IMR-90 (cell line): ENCODE measurements at regions not wholly inside any gene's neighbourhood (a gene's known extent, or its start where the extent isn't known, plus 50 kb on each side); places are given as distances from the start of the nearest gene placed in this dataset.

Source experiments
- ATAC-seq: fragments of 200-7000 bp; cut with Tn5 transposase; 2 replicates; pipeline ENCODE4 v1.9.1; 2020; ENCODE audit warnings: low read depth, mild to moderate bottlenecking, moderate library complexity
- BruUV-seq: library from RNA; stranded (reverse); fragments of 400-500 nt; replicated peaks from 2 replicates; lab custom pipeline; 2021; lab: Mats Ljungman, UMichigan
- CTCF ChIA-PET: fragments of 300-600 bp; formaldehyde crosslinking; extraction: SDS; loops from one replicate; lab custom pipeline; 2021; ENCODE audit warnings: antibody characterized with exemption; lab: Yijun Ruan, JAX
- POLR2A ChIA-PET: fragments of 300-600 bp; sonication (Branson Sonifier 250); formaldehyde crosslinking; loops from one replicate; lab custom pipeline; 2022; ENCODE audit warnings: antibody characterized with exemption; ENCODE audit not compliant: unreplicated experiment; lab: Charles Lee
- DNase-seq: peaks from one replicate; pipeline ENCODE4 v3.0.0; 2013
- H2AFZ ChIP-seq: replicated peaks from 2 replicates; pipeline ENCODE3; 2013; ENCODE audit warnings: low read length, mild to moderate bottlenecking; ENCODE audit not compliant: poor library complexity
- H2AK5ac ChIP-seq: 2 replicates; pipeline ENCODE4 v1.6.1; 2013; ENCODE audit warnings: low read depth, low read length, inconsistent platforms
- H2AK9ac ChIP-seq: replicated peaks from 2 replicates; pipeline ENCODE3; 2013; ENCODE audit warnings: mild to moderate bottlenecking, low read depth, low read length, moderate library complexity; ENCODE audit not compliant: poor library complexity
- H2BK120ac ChIP-seq: 2 replicates; pipeline ENCODE4 v1.6.1; 2013; ENCODE audit warnings: low read depth, low read length, inconsistent platforms
- H2BK15ac ChIP-seq: 3 replicates; pipeline ENCODE4 v1.6.1; 2013; ENCODE audit warnings: low read depth, low read length, inconsistent platforms
- H2BK20ac ChIP-seq: 2 replicates; pipeline ENCODE4 v1.6.1; 2013; ENCODE audit warnings: low read depth, mild to moderate bottlenecking, inconsistent platforms, low read length, moderate library complexity
- H2BK5ac ChIP-seq: 2 replicates; pipeline ENCODE4 v1.6.1; 2013; ENCODE audit warnings: mild to moderate bottlenecking, low read depth, low read length, inconsistent platforms; ENCODE audit not compliant: poor library complexity, severe bottlenecking
- H3K14ac ChIP-seq: replicated peaks from 2 replicates; pipeline ENCODE4 v1.6.1; 2013; ENCODE audit warnings: low read depth, low read length, inconsistent platforms
- H3K18ac ChIP-seq: 2 replicates; pipeline ENCODE4 v1.6.1; 2013; ENCODE audit warnings: low read depth, low read length, control low read depth
- H3K23ac ChIP-seq: 2 replicates; pipeline ENCODE4 v1.6.1; 2013; ENCODE audit warnings: low read depth, low read length, inconsistent platforms
- H3K27ac ChIP-seq: 2 replicates; pipeline ENCODE4 v1.5.1; 2013; ENCODE audit warnings: mild to moderate bottlenecking, control low read depth, low read length; ENCODE audit not compliant: insufficient read depth
- H3K27me3 ChIP-seq: 2 replicates; pipeline ENCODE4 v1.6.1; 2013; ENCODE audit warnings: low read length; ENCODE audit not compliant: control insufficient read depth, insufficient read depth
- H3K36me3 ChIP-seq: 2 replicates; pipeline ENCODE4 v1.6.1; 2013; ENCODE audit warnings: low read length, mixed read lengths; ENCODE audit not compliant: control insufficient read depth, insufficient read depth
- H3K4ac ChIP-seq: 2 replicates; pipeline ENCODE4 v1.6.1; 2013; ENCODE audit warnings: low read depth, low read length, inconsistent platforms
- H3K4me1 ChIP-seq: 2 replicates; pipeline ENCODE4 v1.6.1; 2013; ENCODE audit warnings: low read length, mixed read lengths; ENCODE audit not compliant: control insufficient read depth, insufficient read depth
- H3K4me2 ChIP-seq: 2 replicates; pipeline ENCODE4 v1.6.1; 2013; ENCODE audit warnings: low read depth, mild to moderate bottlenecking, control low read depth, low read length, moderate library complexity
- H3K4me3 ChIP-seq: 2 replicates; pipeline ENCODE4 v1.5.1; 2013; ENCODE audit warnings: low read depth, mild to moderate bottlenecking, control low read depth, low read length, moderate library complexity; ENCODE audit not compliant: insufficient read depth
- H3K56ac ChIP-seq: 2 replicates; pipeline ENCODE4 v1.6.1; 2013; ENCODE audit warnings: low read length, inconsistent platforms; ENCODE audit not compliant: insufficient read depth; ENCODE audit errors: extremely low read depth
- H3K79me1 ChIP-seq, 2 experiments: 2 replicates each; pipeline ENCODE4 v1.6.1; 2013; ENCODE audit warnings: low read length in 2 of 2, inconsistent platforms in 1 of 2, low read depth in 1 of 2
- H3K9ac ChIP-seq: 2 replicates; pipeline ENCODE4 v1.6.1; 2013; ENCODE audit warnings: low read depth, low read length, control low read depth
- H3K9me1 ChIP-seq: 2 replicates; pipeline ENCODE4 v1.6.1; 2013; ENCODE audit warnings: low read length, inconsistent platforms; ENCODE audit not compliant: insufficient read depth
- H3K9me3 ChIP-seq: 2 replicates; pipeline ENCODE4 v1.6.1; 2013; ENCODE audit warnings: low read length; ENCODE audit not compliant: control insufficient read depth, insufficient read depth
- H4K20me1 ChIP-seq: 2 replicates; pipeline ENCODE4 v1.6.1; 2013; ENCODE audit warnings: low read length, inconsistent platforms; ENCODE audit not compliant: insufficient read depth
- H4K5ac ChIP-seq: 2 replicates; pipeline ENCODE4 v1.6.1; 2013; ENCODE audit warnings: mild to moderate bottlenecking, low read depth, low read length, control low read depth
- H4K8ac ChIP-seq, 2 experiments: 2 replicates each; pipeline ENCODE4 v1.6.1; 2013; ENCODE audit warnings: low read depth in 2 of 2, low read length in 2 of 2, control low read depth in 1 of 2, inconsistent platforms in 1 of 2
- H4K91ac ChIP-seq: 2 replicates; pipeline ENCODE4 v1.6.1; 2013; ENCODE audit warnings: low read depth, low read length, inconsistent platforms; ENCODE audit not compliant: insufficient read depth
- CHD1 ChIP-seq: IDR thresholded peaks from 2 replicates; pipeline ENCODE4 v1.6.1; 2012; ENCODE audit warnings: low read depth, low read length, improper control_type of control experiment
- CTCF ChIP-seq: conservative IDR thresholded peaks from 2 replicates; pipeline ENCODE4 v1.5.1; 2012; ENCODE audit warnings: mild to moderate bottlenecking, low read depth, low read length, improper control_type of control experiment
- WGBS, 2 experiments: methylation state at CpG; one replicate each; pipeline versions ENCODE4 v1.1.5 to v1.1.7; 2013; ENCODE audit warnings: missing lambda C conversion rate in 2 of 2; ENCODE audit not compliant: insufficient read length in 1 of 2; ENCODE audit errors: extremely low coverage in 2 of 2; 5-methylcytosine and 5-hydroxymethylcytosine counted together
- dilution Hi-C: fragments of 300-500 bp; cut with HindIII; formaldehyde crosslinking; loops from one replicate; pipeline ENCODE4 v1.14.3; 2018; ENCODE audit warnings: low sequenced_read_pairs; ENCODE audit not compliant: unreplicated experiment
- in situ Hi-C: fragments of 300-500 bp; cut with MboI; formaldehyde crosslinking; loops from 3 replicates; pipeline ENCODE4 v1.14.3; 2019; ENCODE audit warnings: low sequenced_read_pairs, inconsistent platforms, mixed read lengths
- intact Hi-C: fragments of 100-400 bp; cut with micrococcal nuclease; formaldehyde crosslinking; loops from 2 replicates; pipeline ENCODE4 v1.10.0; 2022

DNA sequence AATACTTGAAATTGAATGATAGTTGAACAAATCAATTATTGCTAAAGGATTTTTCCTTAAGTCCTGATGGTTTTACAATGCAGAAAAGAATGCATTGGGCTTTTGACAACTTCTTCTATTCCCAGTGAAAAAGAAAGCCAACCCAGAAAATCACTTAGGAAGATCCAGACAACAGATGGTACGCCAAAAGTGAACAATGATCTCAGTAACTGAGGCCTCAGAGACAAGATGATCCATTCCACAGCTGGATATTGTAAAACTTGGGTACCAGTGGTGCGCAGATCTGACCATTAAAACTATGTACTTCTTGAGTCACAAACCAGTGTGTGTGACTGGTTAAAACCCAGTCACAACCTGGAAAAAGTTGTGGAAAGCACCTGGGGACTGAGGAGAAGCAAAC lies 173.5 kb downstream of the ETAA1 start:
- no peaks in the 10 kb centered on the region for H4K20me1 ChIP-seq
- H2BK15ac ChIP-seq = 0 out of 3 replicates have a peak overlapping the region, but pooled peaks have one; percentile 42
- no peak overlapping the region for H2BK5ac ChIP-seq
- H4K91ac ChIP-seq = no peak overlapping the region
- in situ Hi-C loops = no loop called here
- intact Hi-C loops = no loop called here
- no peak overlapping the region for H3K4me3 ChIP-seq
- ATAC-seq (no peak), DNase-seq (no peak)
- no peak overlapping the region for H3K14ac ChIP-seq
- POLR2A ChIA-PET = no interaction called here
- no peak overlapping the region for H3K27ac ChIP-seq
- WGBS, 2 experiments = no CpG with 5 or more reads among the region's 2 CpGs
- H3K79me1 ChIP-seq = peaks cover 0 to 9% of the 10 kb centered on the region in 2 experiments; a peak in 1 of 4 replicates
- no peaks in the 10 kb centered on the region for H3K36me3 ChIP-seq
- H2AK5ac ChIP-seq = no peak overlapping the region; the same call in 1 of the 2 replicates
- no peak overlapping the region for H3K18ac ChIP-seq
- H3K4ac ChIP-seq = no peak overlapping the region
- dilution Hi-C loops = no loop called here
- no peak overlapping the region for H4K8ac ChIP-seq
- H2AFZ ChIP-seq = no peak overlapping the region
- peaks cover 17% of the 10 kb centered on the region for H3K4me1 ChIP-seq
- no peaks in the 10 kb centered on the region for H3K9me3 ChIP-seq
- no peak overlapping the region for H3K56ac ChIP-seq
- TF ChIP-seq CTCF (no peak), CHD1 (no peak)
- H3K4me2 ChIP-seq = no peak overlapping the region
- no peak overlapping the region for H3K23ac ChIP-seq
- no peaks in the 10 kb centered on the region for H3K27me3 ChIP-seq
- no TSS peak for BruUV-seq
- CTCF ChIA-PET = no interaction called here
- peak overlapping the region; percentile 9; the same call in 1 of the 2 replicates for H2BK120ac ChIP-seq
- no peak overlapping the region for H2AK9ac ChIP-seq
- H2BK20ac ChIP-seq = no peak overlapping the region
- H3K9me1 ChIP-seq = peaks cover 15% of the 10 kb centered on the region
- no peak overlapping the region for H3K9ac ChIP-seq
- no peak overlapping the region for H4K5ac ChIP-seq
